ENCODE measurements at regions not wholly inside any gene's neighbourhood (a gene's known extent, or its start where the extent isn't known, plus 50 kb on each side); places are given as distances from the start of the nearest gene placed in this dataset.

GRCh38 chr3:59644479-59645402 is 594.9 kb upstream of the CFAP20DC start:
- no peak for DNase-seq

DNA sequence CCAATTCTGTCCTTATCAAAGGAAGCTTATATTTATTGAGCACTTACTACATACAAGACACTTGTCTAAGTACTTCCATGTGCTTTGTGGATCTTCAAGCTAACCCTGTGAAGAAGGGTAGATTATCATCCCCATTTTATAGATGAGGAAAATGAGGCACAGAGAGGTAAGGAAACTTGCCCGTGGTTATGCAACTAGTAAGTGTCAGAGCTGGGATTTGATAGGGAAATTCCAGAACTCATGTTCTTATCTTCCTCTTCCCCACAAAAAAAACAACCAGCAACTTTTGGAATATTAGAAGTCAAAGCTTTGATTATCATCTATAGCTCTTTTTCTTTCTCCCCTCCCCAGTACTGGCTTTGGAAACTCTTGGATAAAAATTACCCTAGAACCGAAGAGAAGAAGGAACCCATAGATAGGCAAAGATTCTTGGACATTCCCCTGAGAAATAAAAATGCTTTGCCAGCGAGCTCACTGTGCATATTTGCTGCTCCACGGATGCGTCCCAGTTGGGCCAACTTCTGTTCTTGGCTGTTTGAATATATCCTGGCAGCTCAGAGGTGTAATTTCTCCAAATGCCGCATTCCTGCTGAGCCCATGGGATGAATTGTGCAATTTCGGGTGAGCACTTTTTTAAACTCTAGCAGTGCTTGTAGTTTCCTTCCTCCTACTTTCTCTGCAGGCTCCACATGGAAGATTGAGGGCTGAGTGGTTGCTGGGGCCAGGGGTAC is 591.5 kb upstream of the CFAP20DC start:
- no peak for DNase-seq

GRCh38 chr3:59632760-59633573 is 583.1 kb upstream of the CFAP20DC start:
- no peak for DNase-seq

GRCh38 chr3:59631482-59631881 is 581.7 kb upstream of the CFAP20DC start:
- no peak for DNase-seq

DNA sequence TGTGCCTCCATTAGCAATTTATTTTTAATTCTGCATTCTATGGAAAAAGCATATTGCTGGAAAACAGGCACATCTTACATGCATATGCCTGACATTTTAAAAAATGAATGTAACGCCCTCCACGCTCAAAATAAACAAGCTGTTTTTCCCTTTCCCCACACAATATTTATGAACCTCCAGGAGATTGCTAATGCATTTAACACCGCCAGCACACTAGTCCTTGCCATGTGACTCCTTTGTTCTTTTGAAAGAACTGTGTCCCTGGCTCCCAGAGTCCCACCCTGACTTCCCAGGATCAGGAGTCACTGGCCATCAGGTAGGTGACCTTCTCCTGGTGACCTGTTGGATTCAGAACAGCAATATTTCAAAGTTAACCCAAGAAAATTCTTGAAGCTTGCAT is 571.2 kb upstream of the CFAP20DC start:
- no peak for DNase-seq

GRCh38 chr3:59620325-59620724 is 570.5 kb upstream of the CFAP20DC start:
- DNase-seq, result no peak

GRCh38 chr3:59612444-59612715 is 562.6 kb upstream of the CFAP20DC start:
- DNase-seq, result no peak

DNA sequence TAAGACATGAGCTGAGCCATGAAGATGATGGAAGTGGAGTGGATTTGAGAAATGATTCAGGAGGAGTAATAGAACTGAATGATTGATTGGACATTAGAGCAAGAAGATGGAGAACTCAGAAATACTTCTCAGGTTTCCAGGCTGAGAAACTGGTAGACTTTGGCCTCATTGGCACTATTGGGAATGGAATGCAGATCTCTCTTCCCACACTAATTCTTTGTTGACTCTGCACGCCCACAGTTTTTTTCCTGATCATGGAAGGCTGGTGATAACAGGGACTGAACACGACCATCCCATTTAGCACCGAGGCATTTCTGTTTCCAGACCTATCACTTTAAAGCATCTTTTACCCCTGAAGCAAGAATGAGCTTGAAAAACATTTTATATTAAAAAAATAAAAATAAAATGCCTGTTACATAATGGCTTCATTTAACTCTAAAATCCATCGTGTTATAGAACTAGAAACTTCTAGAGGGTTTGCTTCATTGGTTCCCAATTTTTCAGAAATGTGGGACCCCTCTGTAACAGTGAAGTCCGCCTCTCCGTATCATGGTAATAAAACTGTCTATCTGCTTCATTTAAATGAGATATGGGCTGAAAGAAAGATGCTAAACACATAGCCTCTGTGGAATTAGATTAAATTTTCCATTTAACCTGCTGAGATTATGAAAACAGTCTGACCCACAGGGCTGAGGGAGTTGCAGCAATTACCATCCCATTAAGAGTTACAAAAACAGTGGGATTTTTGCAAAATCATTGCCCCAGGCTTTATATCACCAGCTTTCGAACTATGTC is 562.0 kb upstream of the CFAP20DC start:
- no peak for DNase-seq

DNA sequence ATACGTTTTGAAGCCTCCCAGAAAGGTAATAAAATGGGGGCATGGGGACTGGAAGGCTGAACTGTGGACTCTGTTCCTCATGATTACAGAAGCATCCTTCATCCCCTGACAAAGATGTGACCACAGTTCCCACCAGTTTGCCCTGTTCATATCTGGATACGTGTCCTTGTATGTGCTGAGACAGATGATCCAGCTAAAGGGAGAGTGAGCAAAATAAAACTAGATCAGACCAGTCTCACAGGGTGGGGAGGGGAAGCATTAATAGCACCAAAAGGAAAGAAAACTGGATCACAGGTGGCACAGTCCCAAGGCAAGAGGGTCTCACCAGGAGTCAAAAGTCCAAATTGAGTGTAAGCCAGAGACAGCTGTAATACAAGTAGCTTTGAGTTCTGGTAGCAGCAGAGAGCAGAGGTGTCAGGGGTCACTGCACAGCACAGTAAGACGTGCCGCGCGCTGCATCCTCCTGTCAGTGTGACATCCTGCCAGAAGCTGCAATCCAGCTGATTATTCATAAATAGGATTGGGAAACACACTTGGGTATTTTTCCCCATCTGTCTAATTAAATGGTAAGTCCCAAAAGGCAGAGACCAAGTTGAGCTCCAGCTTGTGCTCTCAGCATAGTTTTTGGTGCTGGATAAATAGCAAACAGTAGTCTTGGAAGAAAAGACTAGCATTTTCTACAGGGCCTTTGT is 560.0 kb upstream of the CFAP20DC start:
- no peak for DNase-seq

- DNase-seq, result no peak
Observed at GRCh38 chr3:59608356-59608755, 558.5 kb upstream of the CFAP20DC start.

DNA sequence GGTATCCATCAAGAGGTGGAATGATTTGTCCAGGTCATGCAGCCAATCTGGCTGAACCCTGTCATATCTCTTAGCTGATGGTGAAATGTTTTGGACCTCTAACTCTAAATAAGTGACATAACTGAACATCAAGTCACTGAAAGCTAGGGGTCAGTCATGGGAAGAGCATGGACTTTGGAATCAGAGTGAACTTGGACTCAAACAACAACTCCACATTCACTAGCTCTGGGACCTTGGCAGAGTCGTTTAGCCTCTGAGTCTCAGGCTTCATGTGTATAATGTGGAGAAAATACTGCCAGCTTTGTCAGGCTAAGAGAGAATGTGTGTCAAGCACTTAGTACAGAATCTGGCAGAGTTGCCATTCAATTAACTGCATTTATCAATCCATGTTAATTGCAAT is 557.8 kb upstream of the CFAP20DC start:
- DNase-seq, result no peak

GRCh38 chr3:59606638-59607266 is 556.9 kb upstream of the CFAP20DC start:
- DNase-seq, result no peak

GRCh38 chr3:59605944-59606534 is 556.2 kb upstream of the CFAP20DC start:
- DNase-seq, result no peak

DNA sequence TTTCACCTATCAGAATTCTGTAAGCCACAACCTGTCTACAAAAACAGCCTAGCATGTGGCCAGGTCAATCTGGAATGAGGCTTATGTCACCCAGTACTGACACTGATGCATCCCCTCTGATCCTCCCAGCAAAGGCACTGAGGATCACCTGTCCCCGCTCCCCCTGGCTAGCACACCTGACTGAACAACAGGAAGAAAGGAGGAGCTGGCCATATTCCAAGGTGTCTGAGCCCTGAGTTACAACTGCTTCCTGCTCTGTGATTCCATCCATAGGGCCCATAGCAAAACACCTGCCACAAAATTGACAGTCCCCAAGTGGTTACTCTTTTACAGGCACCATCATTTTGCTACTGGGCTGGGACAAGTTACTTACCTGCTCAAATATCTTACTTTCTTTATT is 555.5 kb upstream of the CFAP20DC start:
- no peak for DNase-seq

- DNase-seq, result no peak
Observed at GRCh38 chr3:59601486-59601885, 551.7 kb upstream of the CFAP20DC start.

GRCh38 chr3:59600631-59601030 is 550.8 kb upstream of the CFAP20DC start:
- DNase-seq, result no peak

GRCh38 chr3:59596741-59597140 is 546.9 kb upstream of the CFAP20DC start:
- DNase-seq, result no peak

DNA sequence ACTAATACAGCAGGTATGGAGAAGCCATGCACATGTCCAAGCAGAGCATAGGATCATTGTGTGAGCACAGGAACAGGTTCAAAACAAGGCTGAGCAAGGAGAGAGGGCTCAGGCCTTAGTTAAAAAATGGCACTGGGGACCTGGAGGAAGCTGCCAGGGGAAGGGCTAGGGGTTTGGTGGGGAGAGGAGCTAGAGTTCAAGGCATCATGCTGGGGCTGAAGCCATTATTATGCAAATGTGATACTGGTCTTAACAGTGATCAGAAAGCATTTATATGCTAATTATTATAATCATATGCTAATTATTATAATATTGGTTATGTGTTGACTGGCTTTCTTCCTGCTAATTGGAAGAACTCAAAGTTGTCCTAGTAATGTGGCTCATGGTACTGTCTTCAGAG is 546.0 kb upstream of the CFAP20DC start:
- DNase-seq, result no peak

DNA sequence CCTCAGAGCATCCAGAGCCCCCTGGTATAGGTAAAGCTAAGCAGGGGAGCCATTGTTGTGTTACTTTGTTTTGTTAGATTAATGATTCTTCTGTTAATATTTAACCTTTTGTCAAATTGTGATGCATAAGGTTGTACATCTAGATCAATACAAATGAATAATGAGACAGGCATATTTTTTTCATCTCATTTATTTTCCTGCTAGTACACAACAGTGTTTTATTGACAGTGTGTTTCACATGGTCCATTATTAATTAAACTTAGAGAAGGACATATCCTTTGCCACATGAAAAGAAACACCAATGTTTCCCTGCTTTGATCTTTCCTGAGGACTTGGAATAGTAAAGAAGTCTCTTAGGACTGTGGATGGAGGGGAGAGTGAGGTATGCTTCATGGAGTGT is 543.6 kb upstream of the CFAP20DC start:
- DNase-seq, result no peak

DNA sequence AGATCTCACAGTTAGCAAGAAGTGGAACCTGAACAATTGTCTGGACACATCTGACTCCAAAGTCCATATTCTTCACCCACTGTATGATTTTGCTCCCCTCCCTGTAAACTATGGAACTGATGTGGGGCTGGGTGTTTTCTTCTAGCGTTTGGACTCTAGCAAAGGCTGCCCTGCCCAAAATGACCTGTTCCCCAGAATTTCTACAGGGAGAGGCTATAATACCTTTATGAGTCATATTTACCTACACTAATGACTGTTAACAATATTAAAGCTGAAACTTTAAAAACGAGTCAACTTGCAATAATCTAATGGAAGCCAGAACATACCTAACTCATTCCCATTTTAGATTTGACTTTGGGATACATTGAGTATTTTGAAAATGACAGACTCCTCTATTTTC is 531.2 kb upstream of the CFAP20DC start:
- DNase-seq, result no peak

DNA sequence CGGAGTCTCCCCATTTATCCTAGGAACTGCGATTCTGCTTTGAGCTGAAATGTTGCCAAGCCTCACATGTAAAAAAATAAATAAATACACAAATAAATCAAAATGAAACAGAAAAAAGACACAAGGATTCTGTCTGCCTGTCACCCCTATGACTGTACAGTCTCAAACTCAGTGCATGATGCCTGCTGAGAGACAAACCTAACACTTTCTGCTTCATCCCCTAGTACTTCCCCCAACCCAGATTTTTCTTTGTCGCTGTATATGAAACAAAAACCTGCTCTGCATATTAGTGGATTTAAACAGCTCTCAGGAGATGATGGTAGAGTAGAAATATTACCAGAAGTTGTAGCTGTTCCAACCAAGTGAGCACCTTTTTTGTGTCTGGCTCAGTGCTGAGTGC is 530.7 kb upstream of the CFAP20DC start:
- no peak for DNase-seq

All from activated CD4-positive, alpha-beta T cell treated with anti-CD3 and anti-CD28 coated beads for 1 hour (primary cell).